GM12878 (cell line): ENCODE measurements at regions not wholly inside any gene's neighbourhood (a gene's known extent, or its start where the extent isn't known, plus 50 kb on each side); places are given as distances from the start of the nearest gene placed in this dataset.

ENCODE experiments used
- ATAC-seq: fragments of 200-7000 bp; cut with Tn5 transposase; 3 replicates; pipeline ENCODE4 v1.9.1; 2020; ENCODE audit warnings: mild to moderate bottlenecking, moderate library complexity
- BruUV-seq: library from RNA; stranded (reverse); fragments of 400-500 nt; replicated peaks from 2 replicates; lab custom pipeline; 2021; lab: Mats Ljungman, UMichigan
- CTCF ChIA-PET: fragments of 300-600 bp; sonication (Branson Sonifier 250); formaldehyde crosslinking; extraction: SDS; loops from one replicate; lab custom pipeline; 2021; ENCODE audit warnings: inconsistent platforms; lab: Yijun Ruan, JAX
- POLR2A ChIA-PET: fragments of 350-600 bp; formaldehyde crosslinking; extraction: SDS; loops from one replicate; lab custom pipeline; 2021; ENCODE audit warnings: inconsistent platforms; lab: Charles Lee
- RAD21 ChIA-PET: fragments of 300-600 bp; sonication (Branson Sonifier 250); formaldehyde crosslinking; loops from one replicate; lab custom pipeline; 2023; ENCODE audit warnings: antibody characterized with exemption; ENCODE audit not compliant: unreplicated experiment; lab: Charles Lee
- SMC1A ChIA-PET: fragments of 300-600 bp; sonication (Branson Sonifier 250); formaldehyde crosslinking; loops from one replicate; lab custom pipeline; 2023; ENCODE audit not compliant: unreplicated experiment, uncharacterized antibody; lab: Charles Lee
- DNase-seq: peaks from one replicate; pipeline ENCODE4 v3.0.0-alpha.2; 2011; ENCODE audit warnings: low read depth, low spot score
- FAIRE-seq: peaks from 3 replicates; lab custom pipeline; 2011; peaks lifted over from hg19 to GRCh38; lab: Jason Lieb, UNC
- H2AFZ ChIP-seq: 2 replicates; pipeline ENCODE4 v1.6.0; 2011; ENCODE audit warnings: low read depth, low read length, control low read depth; ENCODE audit not compliant: control insufficient read depth
- H3K27ac ChIP-seq: 2 replicates; pipeline ENCODE4 v1.5.1; 2011; ENCODE audit warnings: control low read depth; ENCODE audit not compliant: control insufficient read depth, insufficient read depth
- H3K27me3 ChIP-seq, 2 experiments: replicated peaks in 1 of 2; 2 replicates each; pipeline versions ENCODE4 v1.6.0 to v1.6.1; 2011; ENCODE audit warnings: low read length in 1 of 2; ENCODE audit not compliant: control insufficient read depth in 2 of 2, insufficient read depth in 2 of 2
- H3K36me3 ChIP-seq, 2 experiments: 2 replicates each; pipeline ENCODE4 v1.5.1; 2011; ENCODE audit warnings: low read length in 1 of 2; ENCODE audit not compliant: control insufficient read depth in 2 of 2, insufficient read depth in 2 of 2
- H3K4me1 ChIP-seq: 2 replicates; pipeline ENCODE4 v1.6.1; 2011; ENCODE audit warnings: mild to moderate bottlenecking, low read length, moderate library complexity, mixed read lengths; ENCODE audit not compliant: control insufficient read depth, insufficient read depth
- H3K4me2 ChIP-seq: 2 replicates; pipeline ENCODE4 v1.6.0; 2011; ENCODE audit warnings: control low read depth; ENCODE audit not compliant: control insufficient read depth, insufficient read depth
- H3K4me3 ChIP-seq: fragments of 200-600 bp; sonication (generic); 2 replicates; pipeline ENCODE4 v1.5.1; 2016
- H3K79me2 ChIP-seq: 2 replicates; pipeline ENCODE4 v1.6.0; 2011; ENCODE audit warnings: low read length; ENCODE audit not compliant: control insufficient read depth, insufficient read depth
- H3K9ac ChIP-seq: 2 replicates; pipeline ENCODE4 v1.8.0; 2011; ENCODE audit warnings: low read length, control low read depth, mixed read lengths; ENCODE audit not compliant: control insufficient read depth, insufficient read depth
- H3K9me3 ChIP-seq: replicated peaks from 3 replicates; pipeline ENCODE4 v1.5.1; 2011; ENCODE audit warnings: mild to moderate bottlenecking, low read length; ENCODE audit not compliant: control insufficient read depth, insufficient read depth
- H4K20me1 ChIP-seq: 2 replicates; pipeline ENCODE4 v1.6.0; 2011; ENCODE audit not compliant: control insufficient read depth, insufficient read depth
- CEBPB ChIP-seq, 2 experiments: fragments of 150-350 bp in 1 of 2; IDR thresholded peaks; 2 replicates each; pipeline ENCODE4 v1.6.1; 2012 to 2014; ENCODE audit warnings: low read depth in 2 of 2, low read length in 2 of 2, borderline replicate concordance in 1 of 2, inconsistent platforms in 1 of 2
- CHD2 ChIP-seq: IDR thresholded peaks from 2 replicates; pipeline ENCODE4 v1.6.1; 2011; ENCODE audit warnings: low read depth, low read length, improper control_type of control experiment, borderline replicate concordance
- E2F4 ChIP-seq: IDR thresholded peaks from 2 replicates; pipeline ENCODE4 v1.6.1; 2012; ENCODE audit warnings: low read depth, low read length, improper control_type of control experiment
- IKZF1 ChIP-seq: fragments of 450-650 bp; conservative IDR thresholded peaks from 2 replicates; pipeline ENCODE4 v1.6.1; 2017; ENCODE audit warnings: antibody characterized with exemption, mild to moderate bottlenecking
- MEF2A ChIP-seq: IDR thresholded peaks from 2 replicates; pipeline ENCODE4 v1.6.1; 2011; ENCODE audit warnings: low read depth, mild to moderate bottlenecking, low read length, moderate library complexity; ENCODE audit not compliant: insufficient read depth
- MLLT1 ChIP-seq: fragments of 450-650 bp; IDR thresholded peaks from 2 replicates; pipeline ENCODE4 v1.6.1; 2016; ENCODE audit warnings: mild to moderate bottlenecking
- MXI1 ChIP-seq: fragments of 150-350 bp; IDR thresholded peaks from 2 replicates; pipeline ENCODE4 v1.6.1; 2011; ENCODE audit warnings: low read depth, mild to moderate bottlenecking, inconsistent platforms, low read length, improper control_type of control experiment
- RELB ChIP-seq: fragments of 450-650 bp; IDR thresholded peaks from 2 replicates; pipeline ENCODE4 v1.6.1; 2017; ENCODE audit warnings: low read depth, mild to moderate bottlenecking, moderate library complexity
- SP1 ChIP-seq: IDR thresholded peaks from one replicate; pipeline ENCODE4 v1.6.1; 2011; ENCODE audit warnings: low read depth, low read length
- ZNF207 ChIP-seq: fragments of 450-650 bp; IDR thresholded peaks from 2 replicates; pipeline ENCODE4 v1.6.1; 2014; ENCODE audit warnings: antibody characterized with exemption, mild to moderate bottlenecking, borderline replicate concordance
- ZNF24 ChIP-seq: fragments of 450-650 bp; IDR thresholded peaks from 2 replicates; pipeline ENCODE4 v1.6.1; 2017; ENCODE audit warnings: antibody characterized with exemption, mild to moderate bottlenecking
- ZNF274 ChIP-seq: IDR thresholded peaks from one replicate; pipeline ENCODE4 v1.8.0; 2011; ENCODE audit not compliant: insufficient read length, insufficient read depth
- WGBS: methylation state at CpG from one replicate; pipeline ENCODE4 v1.1.6; 2016; ENCODE audit warnings: low lambda C conversion rate; ENCODE audit not compliant: insufficient replicate concordance, insufficient coverage; ENCODE audit errors: missing lambda C conversion rate; 5-methylcytosine and 5-hydroxymethylcytosine counted together
- in situ Hi-C: fragments of 300-500 bp; cut with MboI; formaldehyde crosslinking; loops from 9 replicates; pipeline ENCODE4 v1.14.3; 2018; ENCODE audit warnings: mixed read lengths
- intact Hi-C: fragments of 100-400 bp; cut with micrococcal nuclease; formaldehyde crosslinking; loops from one replicate; pipeline ENCODE4 v1.14.2; 2022; ENCODE audit not compliant: unreplicated experiment
- TF ChIP-seq, protein P1 (sequence below): fragments of 450-650 bp; conservative IDR thresholded peaks from 2 replicates; pipeline ENCODE4 v1.6.1; 2017; ENCODE audit warnings: mild to moderate bottlenecking, moderate library complexity
- TF ChIP-seq, protein P2 (sequence below): IDR thresholded peaks from 2 replicates; pipeline ENCODE4 v1.6.1; 2011; ENCODE audit warnings: low read depth, low read length, improper control_type of control experiment, borderline replicate concordance

DNA sequence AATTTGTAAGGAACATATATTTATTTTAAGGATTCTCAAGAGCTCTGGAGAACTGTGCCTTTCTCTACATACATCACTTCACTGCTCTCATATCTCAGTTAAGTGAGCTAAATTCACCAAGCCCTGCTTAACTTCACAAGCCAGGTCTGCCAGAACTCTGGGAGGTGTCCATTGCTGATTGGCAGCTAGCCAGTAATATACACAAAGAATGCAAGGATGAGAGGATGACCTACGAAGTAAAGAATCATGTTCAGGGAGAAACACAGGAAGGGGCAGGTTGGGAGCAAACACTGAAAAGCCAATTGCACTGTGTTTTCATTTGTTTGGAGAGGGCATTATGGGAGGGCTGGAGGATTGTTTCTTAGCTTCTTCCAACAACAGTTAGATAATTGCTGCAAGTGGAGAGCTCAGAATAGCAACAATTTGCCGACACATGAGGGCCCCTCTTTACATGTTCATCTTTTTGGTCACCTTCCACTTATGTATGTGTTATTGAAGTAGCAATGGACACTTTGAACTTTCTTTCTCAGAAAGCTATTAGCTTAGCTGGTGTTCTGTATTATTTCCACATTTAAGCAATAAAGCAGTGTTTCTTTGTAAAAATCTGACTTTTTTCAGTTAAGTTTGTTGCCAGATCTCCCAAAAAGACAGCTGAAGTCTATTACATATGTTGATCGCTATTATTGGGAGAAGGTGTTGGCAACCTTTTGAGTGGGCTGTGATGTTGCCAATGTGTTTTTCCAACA, 254.8 kb downstream of the LTN1 start:
- intact Hi-C loops (no loop called here), in situ Hi-C loops (no loop called here)
- no peak overlapping the region for H3K4me3 ChIP-seq
- no peaks in the 10 kb centered on the region for H3K79me2 ChIP-seq
- WGBS = 35% methylated on average over 3 of the region's 3 CpGs
- H3K4me2 ChIP-seq = no peak overlapping the region
- RAD21 ChIA-PET = no interaction called here
- H4K20me1 ChIP-seq = no peaks in the 10 kb centered on the region
- H3K27ac ChIP-seq = no peak overlapping the region
- H3K27me3 ChIP-seq = no peaks in the 10 kb centered on the region
- no peak for ATAC-seq
- POLR2A ChIA-PET = no interaction called here
- FAIRE-seq = no peak
- H3K36me3 ChIP-seq = no peaks in the 10 kb centered on the region
- DNase-seq = no peak
- no peaks in the 10 kb centered on the region for H3K4me1 ChIP-seq
- SMC1A ChIA-PET = no interaction called here
- CTCF ChIA-PET = interaction anchor here (0.6 to 4.4 kb wide), 2 partner anchors 8 to 65 kb away, joined by 3 to 36 read pairs; no protein-coding TSS in a partner anchor
- no TSS peak for BruUV-seq
- H3K9me3 ChIP-seq = no peaks in the 10 kb centered on the region
- H3K9ac ChIP-seq = no peak overlapping the region
- no peak overlapping the region for H2AFZ ChIP-seq
- TF ChIP-seq CEBPB (IDR thresholded peaks at IDR 0.05; ENCODE audit: borderline replicate concordance in 1 of 2, low read depth in 2 of 2, low read length in 2 of 2) (no peak), SP1 (no peak), RELB (no peak), MXI1 (no peak), IKZF1 (no peak), ZNF274 (no peak), MLLT1 (no peak), ZNF207 (no peak), ZNF24 (no peak), E2F4 (no peak), MEF2A (no peak), CHD2 (no peak)
- TF ChIP-seq, protein P1, sequence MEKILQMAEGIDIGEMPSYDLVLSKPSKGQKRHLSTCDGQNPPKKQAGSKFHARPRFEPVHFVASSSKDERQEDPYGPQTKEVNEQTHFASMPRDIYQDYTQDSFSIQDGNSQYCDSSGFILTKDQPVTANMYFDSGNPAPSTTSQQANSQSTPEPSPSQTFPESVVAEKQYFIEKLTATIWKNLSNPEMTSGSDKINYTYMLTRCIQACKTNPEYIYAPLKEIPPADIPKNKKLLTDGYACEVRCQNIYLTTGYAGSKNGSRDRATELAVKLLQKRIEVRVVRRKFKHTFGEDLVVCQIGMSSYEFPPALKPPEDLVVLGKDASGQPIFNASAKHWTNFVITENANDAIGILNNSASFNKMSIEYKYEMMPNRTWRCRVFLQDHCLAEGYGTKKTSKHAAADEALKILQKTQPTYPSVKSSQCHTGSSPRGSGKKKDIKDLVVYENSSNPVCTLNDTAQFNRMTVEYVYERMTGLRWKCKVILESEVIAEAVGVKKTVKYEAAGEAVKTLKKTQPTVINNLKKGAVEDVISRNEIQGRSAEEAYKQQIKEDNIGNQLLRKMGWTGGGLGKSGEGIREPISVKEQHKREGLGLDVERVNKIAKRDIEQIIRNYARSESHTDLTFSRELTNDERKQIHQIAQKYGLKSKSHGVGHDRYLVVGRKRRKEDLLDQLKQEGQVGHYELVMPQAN = no peak
- TF ChIP-seq, protein P2, sequence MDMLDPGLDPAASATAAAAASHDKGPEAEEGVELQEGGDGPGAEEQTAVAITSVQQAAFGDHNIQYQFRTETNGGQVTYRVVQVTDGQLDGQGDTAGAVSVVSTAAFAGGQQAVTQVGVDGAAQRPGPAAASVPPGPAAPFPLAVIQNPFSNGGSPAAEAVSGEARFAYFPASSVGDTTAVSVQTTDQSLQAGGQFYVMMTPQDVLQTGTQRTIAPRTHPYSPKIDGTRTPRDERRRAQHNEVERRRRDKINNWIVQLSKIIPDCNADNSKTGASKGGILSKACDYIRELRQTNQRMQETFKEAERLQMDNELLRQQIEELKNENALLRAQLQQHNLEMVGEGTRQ = no peak
